OCI-LY1 (cell line): ENCODE measurements at regions not wholly inside any gene's neighbourhood (a gene's known extent, or its start where the extent isn't known, plus 50 kb on each side); places are given as distances from the start of the nearest gene placed in this dataset.

Experiments used
- EZH2 ChIP-seq: fragments of 200-600 bp; sonication (generic), shearing (Covaris generic); IDR thresholded peaks from 2 replicates; pipeline ENCODE4 v1.8.0; 2017; ENCODE audit warnings: borderline replicate concordance, mixed run types, mild to moderate bottlenecking, antibody characterized with exemption, low read length, moderate library complexity, mixed read lengths
- TF ChIP-seq, protein P1 (sequence below): fragments of 200-600 bp; sonication (generic), shearing (Covaris generic); IDR thresholded peaks from 2 replicates; pipeline ENCODE4 v1.5.1; 2017; ENCODE audit warnings: mild to moderate bottlenecking, antibody characterized with exemption, low read length, moderate library complexity, mixed read lengths

DNA sequence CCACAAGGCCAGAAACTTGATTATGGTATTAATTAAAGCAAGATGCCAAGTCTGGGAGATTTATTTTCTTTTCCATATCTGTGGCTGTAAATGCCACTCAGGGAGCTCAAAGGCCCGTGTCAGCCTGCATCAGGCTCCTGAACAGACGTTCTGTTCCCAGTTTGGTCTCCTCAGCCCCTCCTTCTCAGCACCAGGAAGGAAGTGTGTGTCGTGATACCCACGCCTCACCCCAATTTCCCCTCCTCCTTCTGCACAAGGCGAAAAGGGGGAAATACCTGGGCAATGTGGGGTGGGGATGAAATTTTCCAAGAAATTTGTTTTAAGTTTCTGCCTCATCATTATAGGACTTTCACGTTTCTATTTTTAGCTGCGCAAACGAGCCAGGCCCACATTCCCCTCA is 112.0 kb downstream of the SYF2 start:
- TF ChIP-seq, protein P1, sequence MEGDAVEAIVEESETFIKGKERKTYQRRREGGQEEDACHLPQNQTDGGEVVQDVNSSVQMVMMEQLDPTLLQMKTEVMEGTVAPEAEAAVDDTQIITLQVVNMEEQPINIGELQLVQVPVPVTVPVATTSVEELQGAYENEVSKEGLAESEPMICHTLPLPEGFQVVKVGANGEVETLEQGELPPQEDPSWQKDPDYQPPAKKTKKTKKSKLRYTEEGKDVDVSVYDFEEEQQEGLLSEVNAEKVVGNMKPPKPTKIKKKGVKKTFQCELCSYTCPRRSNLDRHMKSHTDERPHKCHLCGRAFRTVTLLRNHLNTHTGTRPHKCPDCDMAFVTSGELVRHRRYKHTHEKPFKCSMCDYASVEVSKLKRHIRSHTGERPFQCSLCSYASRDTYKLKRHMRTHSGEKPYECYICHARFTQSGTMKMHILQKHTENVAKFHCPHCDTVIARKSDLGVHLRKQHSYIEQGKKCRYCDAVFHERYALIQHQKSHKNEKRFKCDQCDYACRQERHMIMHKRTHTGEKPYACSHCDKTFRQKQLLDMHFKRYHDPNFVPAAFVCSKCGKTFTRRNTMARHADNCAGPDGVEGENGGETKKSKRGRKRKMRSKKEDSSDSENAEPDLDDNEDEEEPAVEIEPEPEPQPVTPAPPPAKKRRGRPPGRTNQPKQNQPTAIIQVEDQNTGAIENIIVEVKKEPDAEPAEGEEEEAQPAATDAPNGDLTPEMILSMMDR: no peak
- TF ChIP-seq EZH2: no peak
